ENCODE measurements at regions not wholly inside any gene's neighbourhood (a gene's known extent, or its start where the extent isn't known, plus 50 kb on each side); places are given as distances from the start of the nearest gene placed in this dataset.

GRCh38 chr13:89763005-89763404, 1584.5 kb upstream of the MIR17HG start:
- Mint-ChIP-seq H3K4me1 (peaks cover 23% of the 10 kb centered on the region), H3K27me3 (ENCODE audit: low read depth) (no peaks in the 10 kb centered on the region), H3K36me3 (peaks cover 4% of the 10 kb centered on the region; the same call in 1 of the 2 replicates), H3K9me3 (peaks cover 2% of the 10 kb centered on the region), H3K4me3 (no peak overlapping the region), H3K27ac (no peak overlapping the region)
- ChIA-PET POLR2A (no interaction called here), CTCF (no interaction called here)
- no peak for TF ChIP-seq JUN (CRISPR knock-in tag; IDR thresholded peaks at IDR 0.05)
- TF ChIP-seq SMAD3 (CRISPR knock-in tag; IDR thresholded peaks at IDR 0.05; ENCODE audit: borderline replicate concordance), result no peak
- TF ChIP-seq ZNF416 (CRISPR knock-in tag; IDR thresholded peaks at IDR 0.05), result no peak
- no peak for TF ChIP-seq NFATC4 (CRISPR knock-in tag; IDR thresholded peaks at IDR 0.05)
- no peak for TF ChIP-seq ZNF396 (CRISPR knock-in tag; IDR thresholded peaks at IDR 0.05; ENCODE audit: borderline replicate concordance)
- no peak for TF ChIP-seq ZNF121 (CRISPR knock-in tag; IDR thresholded peaks at IDR 0.05)
- no peak for TF ChIP-seq RELA (CRISPR knock-in tag; IDR thresholded peaks at IDR 0.05; ENCODE audit: borderline replicate concordance)
- TF ChIP-seq NR2C2 (CRISPR knock-in tag; IDR thresholded peaks at IDR 0.05), result no peak
- TF ChIP-seq ZNF512 (CRISPR knock-in tag; IDR thresholded peaks at IDR 0.05; ENCODE audit: borderline replicate concordance), result no peak
- no peak for TF ChIP-seq NR3C1 (CRISPR knock-in tag; conservative IDR thresholded peaks at IDR 0.05; ENCODE audit: low read depth)
- DNase-seq (ENCODE audit: low spot score) (no peak), ATAC-seq (no peak)

- no peaks in the 10 kb centered on the region for H3K36me3 Mint-ChIP-seq
- ChIA-PET CTCF (no interaction called here), POLR2A (no interaction called here)
- TF ChIP-seq FOXJ3 (CRISPR knock-in tag; IDR thresholded peaks at IDR 0.05; ENCODE audit: borderline replicate concordance), result no peak
- no peak for TF ChIP-seq ZMAT4 (CRISPR knock-in tag; IDR thresholded peaks at IDR 0.05)
- TF ChIP-seq CBFB (CRISPR knock-in tag; IDR thresholded peaks at IDR 0.05; ENCODE audit: low read depth), result no peak
- TF ChIP-seq ZNF671 (CRISPR knock-in tag; IDR thresholded peaks at IDR 0.05), result no peak
- TF ChIP-seq ETV6 (CRISPR knock-in tag; IDR thresholded peaks at IDR 0.05), result no peak
- TF ChIP-seq ZNF317 (CRISPR knock-in tag; IDR thresholded peaks at IDR 0.05; ENCODE audit: borderline replicate concordance, low read depth), result no peak
- TF ChIP-seq ZNF423 (CRISPR knock-in tag; IDR thresholded peaks at IDR 0.05), result no peak
- TF ChIP-seq MAX (CRISPR knock-in tag; IDR thresholded peaks at IDR 0.05), result no peak
- TF ChIP-seq ZNF532 (CRISPR knock-in tag; IDR thresholded peaks at IDR 0.05; ENCODE audit: borderline replicate concordance), result no peak
- TF ChIP-seq PREB (CRISPR knock-in tag; IDR thresholded peaks at IDR 0.05; ENCODE audit: borderline replicate concordance), result no peak
- TF ChIP-seq AR (CRISPR knock-in tag; IDR thresholded peaks at IDR 0.05), result no peak
- TF ChIP-seq TEAD1 (CRISPR knock-in tag; IDR thresholded peaks at IDR 0.05), result no peak
- no peak for TF ChIP-seq SOX15 (CRISPR knock-in tag; IDR thresholded peaks at IDR 0.05)
- H3K9me3 Mint-ChIP-seq, result no peaks in the 10 kb centered on the region
- H3K27me3 Mint-ChIP-seq (ENCODE audit: low read depth), result no peaks in the 10 kb centered on the region
- H3K27ac Mint-ChIP-seq, result no peak overlapping the region
- H3K4me1 Mint-ChIP-seq, result no peaks in the 10 kb centered on the region
- ATAC-seq (no peak), DNase-seq (ENCODE audit: low spot score) (no peak)
- H3K4me3 Mint-ChIP-seq, result no peak overlapping the region
Measured at GRCh38 chr13:89783221-89783755, 1564.2 kb upstream of the MIR17HG start.
